Thyroid gland (tissue), 4 donors: ENCODE measurements at regions not wholly inside any gene's neighbourhood (a gene's known extent, or its start where the extent isn't known, plus 50 kb on each side); places are given as distances from the start of the nearest gene placed in this dataset.

Source experiments
- DNase-seq, 2 donors: peaks; one replicate each; pipeline ENCODE4 v3.0.0-alpha.2; 2019
- H3K27ac ChIP-seq, 3 donors: fragments of 200-600 bp; sonication (generic); 1 replicate in 2 of 3; 2 replicates in 1 of 3; pipeline ENCODE4 v1.5.1; 2016 to 2019; ENCODE audit warnings: mild to moderate bottlenecking in 1 of 3, moderate library complexity in 1 of 3
- H3K27me3 ChIP-seq: fragments of 200-600 bp; sonication (generic); one replicate; pipeline ENCODE4 v1.5.1; 2019
- H3K36me3 ChIP-seq, 2 donors: fragments of 200-600 bp; sonication (generic); one replicate each; pipeline ENCODE4 v1.5.1; 2016 to 2019
- H3K4me1 ChIP-seq, 2 donors: fragments of 200-600 bp; sonication (generic); one replicate each; pipeline ENCODE4 v1.5.1; 2017 to 2019
- H3K4me3 ChIP-seq, 3 donors: fragments of 200-600 bp; sonication (generic); replicated peaks in 1 of 3; 1 replicate in 2 of 3; 2 replicates in 1 of 3; pipeline ENCODE4 v1.5.1; 2016; ENCODE audit warnings: mild to moderate bottlenecking in 1 of 3
- H3K9me3 ChIP-seq: fragments of 200-600 bp; sonication (generic); one replicate; pipeline ENCODE4 v1.5.1; 2017
- POLR2A ChIP-seq, 2 donors: fragments of 450-650 bp; IDR thresholded peaks; one replicate each; pipeline ENCODE4 v1.6.1; 2017; ENCODE audit warnings: antibody characterized with exemption in 2 of 2, mild to moderate bottlenecking in 2 of 2, moderate library complexity in 1 of 2
- WGBS, 2 donors: methylation state at CpG; one replicate each; pipeline ENCODE4 v1.1.5; 2017; 5-methylcytosine and 5-hydroxymethylcytosine counted together
- intact Hi-C: fragments of 100-400 bp; cut with DNase I; formaldehyde crosslinking; loops from one replicate; pipeline ENCODE4 v1.15.1; 2023
- TF ChIP-seq, protein P1 (sequence below), 6 experiments: fragments of 200-600 bp in 3 of 6; fragments of 450-650 bp in 3 of 6; sonication (generic) in 3 of 6; IDR thresholded peaks; one replicate each; pipeline ENCODE4 v1.5.1; 2016 to 2019; ENCODE audit warnings: antibody characterized with exemption in 6 of 6, mild to moderate bottlenecking in 2 of 6, inconsistent platforms in 1 of 6, moderate library complexity in 1 of 6

DNA sequence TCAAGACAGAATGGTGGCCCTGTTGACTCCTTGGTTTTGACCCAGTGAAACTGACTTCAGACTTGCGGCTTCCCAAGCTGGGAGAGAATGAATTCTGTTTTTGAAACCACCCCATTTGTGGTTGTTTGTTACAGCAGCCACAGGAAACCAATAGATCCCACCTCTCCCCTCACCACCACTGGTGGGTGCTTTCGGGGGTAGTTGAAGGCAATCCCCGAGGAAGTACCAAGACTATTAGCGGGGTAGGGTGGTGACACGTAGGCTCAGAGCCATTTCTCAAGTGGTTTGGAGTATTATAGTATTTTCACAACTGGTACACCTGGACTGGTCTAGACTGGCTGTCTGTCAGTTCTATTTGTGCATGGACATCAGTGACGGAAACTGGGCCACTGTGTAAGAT lies 189.1 kb upstream of the RBPJ start:
- H3K9me3 ChIP-seq = no peaks in the 10 kb centered on the region
- intact Hi-C loops = no loop called here
- H3K36me3 ChIP-seq = no peaks in the 10 kb centered on the region
- no peak overlapping the region for H3K4me3 ChIP-seq
- no peak for TF ChIP-seq POLR2A (IDR thresholded peaks at IDR 0.05)
- TF ChIP-seq, protein P1, sequence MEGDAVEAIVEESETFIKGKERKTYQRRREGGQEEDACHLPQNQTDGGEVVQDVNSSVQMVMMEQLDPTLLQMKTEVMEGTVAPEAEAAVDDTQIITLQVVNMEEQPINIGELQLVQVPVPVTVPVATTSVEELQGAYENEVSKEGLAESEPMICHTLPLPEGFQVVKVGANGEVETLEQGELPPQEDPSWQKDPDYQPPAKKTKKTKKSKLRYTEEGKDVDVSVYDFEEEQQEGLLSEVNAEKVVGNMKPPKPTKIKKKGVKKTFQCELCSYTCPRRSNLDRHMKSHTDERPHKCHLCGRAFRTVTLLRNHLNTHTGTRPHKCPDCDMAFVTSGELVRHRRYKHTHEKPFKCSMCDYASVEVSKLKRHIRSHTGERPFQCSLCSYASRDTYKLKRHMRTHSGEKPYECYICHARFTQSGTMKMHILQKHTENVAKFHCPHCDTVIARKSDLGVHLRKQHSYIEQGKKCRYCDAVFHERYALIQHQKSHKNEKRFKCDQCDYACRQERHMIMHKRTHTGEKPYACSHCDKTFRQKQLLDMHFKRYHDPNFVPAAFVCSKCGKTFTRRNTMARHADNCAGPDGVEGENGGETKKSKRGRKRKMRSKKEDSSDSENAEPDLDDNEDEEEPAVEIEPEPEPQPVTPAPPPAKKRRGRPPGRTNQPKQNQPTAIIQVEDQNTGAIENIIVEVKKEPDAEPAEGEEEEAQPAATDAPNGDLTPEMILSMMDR (IDR thresholded peaks at IDR 0.05) = no peak
- no peak overlapping the region for H3K27ac ChIP-seq
- DNase-seq = no peak
- H3K4me1 ChIP-seq = no peaks in the 10 kb centered on the region
- 77% methylated on average over 6 of the region's 6 CpGs for whole genome bisulfite sequencing, 2 donors
- no peaks in the 10 kb centered on the region for H3K27me3 ChIP-seq

DNA sequence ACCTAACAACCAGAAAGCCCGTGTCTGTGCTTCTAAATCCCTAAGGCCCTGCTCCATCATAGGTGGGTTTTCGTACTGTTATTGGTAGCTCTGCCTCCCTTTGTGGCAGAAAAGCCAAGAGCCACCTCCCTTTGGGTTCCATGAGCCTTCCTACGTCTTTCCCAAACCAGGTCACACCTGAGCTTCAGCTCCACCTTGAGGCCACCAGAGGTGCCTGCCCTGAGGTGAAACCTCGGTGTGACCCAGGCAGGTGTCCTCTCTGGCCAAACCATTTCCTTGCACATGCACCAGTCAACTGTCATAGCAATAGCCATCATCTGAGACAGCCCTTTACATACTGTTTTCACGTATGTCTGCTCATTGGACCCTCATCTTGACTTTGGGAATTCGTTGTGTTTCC lies 188.0 kb upstream of the RBPJ start:
- TF ChIP-seq, protein P1 (IDR thresholded peaks at IDR 0.05) = peak in 1 of 6 experiments; percentile 6
- no peak for TF ChIP-seq POLR2A (IDR thresholded peaks at IDR 0.05)
- H3K27me3 ChIP-seq = no peaks in the 10 kb centered on the region
- no peaks in the 10 kb centered on the region for H3K4me1 ChIP-seq
- no peak overlapping the region for H3K4me3 ChIP-seq
- H3K9me3 ChIP-seq = no peaks in the 10 kb centered on the region
- no peak for DNase-seq
- no peaks in the 10 kb centered on the region for H3K36me3 ChIP-seq
- intact Hi-C loops = no loop called here
- H3K27ac ChIP-seq = no peak overlapping the region
- WGBS, 2 donors = 90 to 92% methylated on average over 6 of the region's 6 CpGs

DNA sequence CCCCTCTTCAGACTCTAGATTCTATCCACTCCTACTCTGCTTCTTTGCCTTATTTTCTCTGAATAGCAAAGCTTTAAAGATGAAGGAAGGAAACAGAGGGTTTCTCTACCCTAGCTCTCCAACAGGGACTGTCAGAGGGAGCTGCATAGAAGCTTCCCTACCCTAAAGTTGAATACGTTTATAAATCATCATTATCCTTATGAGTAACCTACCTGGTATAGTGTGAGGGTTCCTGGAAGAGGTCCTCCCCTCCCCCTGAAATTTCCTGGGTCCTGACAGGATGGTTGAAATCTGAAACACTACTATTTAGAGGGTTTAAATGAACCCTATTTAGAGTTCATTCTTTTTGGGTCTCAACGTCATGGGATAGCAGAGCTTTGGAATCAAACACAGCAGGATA lies 187.0 kb upstream of the RBPJ start:
- 89 to 98% methylated on average over 2 of the region's 2 CpGs for WGBS, 2 donors
- Histone ChIP-seq H3K27me3 (no peaks in the 10 kb centered on the region), H3K27ac (no peak overlapping the region), H3K4me3 (no peak overlapping the region), H3K4me1 (no peaks in the 10 kb centered on the region), H3K36me3 (no peaks in the 10 kb centered on the region), H3K9me3 (no peaks in the 10 kb centered on the region)
- DNase-seq = no peak
- TF ChIP-seq POLR2A (IDR thresholded peaks at IDR 0.05) = no peak
- TF ChIP-seq, protein P1 (IDR thresholded peaks at IDR 0.05) = no peak
- intact Hi-C loops = no loop called here

DNA sequence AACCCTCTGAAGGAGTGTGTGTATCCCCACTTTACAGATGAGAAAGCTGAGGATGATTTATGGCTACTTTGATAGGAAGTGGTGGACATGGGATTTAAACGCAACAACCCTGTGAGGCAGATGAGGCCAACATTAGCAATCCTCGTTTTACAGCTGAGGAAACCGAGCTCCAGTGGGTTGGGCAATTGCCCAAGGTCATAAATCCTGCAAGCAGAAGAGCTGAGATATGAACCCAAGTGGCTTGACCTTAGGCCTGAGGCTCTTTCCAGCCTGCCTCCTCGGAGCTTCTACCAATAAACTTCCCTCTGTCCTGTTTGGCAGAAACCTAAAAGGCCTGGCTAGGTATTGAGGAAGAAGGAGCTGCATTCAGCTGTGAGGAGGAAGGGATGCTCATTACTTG lies 185.5 kb upstream of the RBPJ start:
- no peaks in the 10 kb centered on the region for H3K9me3 ChIP-seq
- DNase-seq = no peak
- H3K27me3 ChIP-seq = no peaks in the 10 kb centered on the region
- H3K27ac ChIP-seq = no peak overlapping the region
- no peaks in the 10 kb centered on the region for H3K36me3 ChIP-seq
- 86 to 91% methylated on average over 4 of the region's 4 CpGs for WGBS, 2 donors
- intact Hi-C loops = no loop called here
- TF ChIP-seq POLR2A (IDR thresholded peaks at IDR 0.05) = no peak
- no peaks in the 10 kb centered on the region for H3K4me1 ChIP-seq
- H3K4me3 ChIP-seq = no peak overlapping the region

GRCh38 chr4:26136615-26137014 lies 184.2 kb upstream of the RBPJ start:
- Histone ChIP-seq H3K27ac (no peak overlapping the region), H3K36me3 (no peaks in the 10 kb centered on the region), H3K27me3 (no peaks in the 10 kb centered on the region), H3K4me1 (no peaks in the 10 kb centered on the region), H3K4me3 (no peak overlapping the region), H3K9me3 (no peaks in the 10 kb centered on the region)
- 88 to 89% methylated on average over 2 of the region's 2 CpGs for WGBS, 2 donors
- intact Hi-C loops = no loop called here
- TF ChIP-seq POLR2A (IDR thresholded peaks at IDR 0.05) = no peak
- TF ChIP-seq, protein P1 (IDR thresholded peaks at IDR 0.05) = no peak
- DNase-seq = no peak

- WGBS, 2 donors = 96 to 98% methylated on average over 5 of the region's 5 CpGs
Measured at GRCh38 chr4:26137288-26137687, 183.5 kb upstream of the RBPJ start.

More at GRCh38 chr4:26137288-26137687, 183.5 kb upstream of the RBPJ start:
- Histone ChIP-seq H3K27me3 (no peaks in the 10 kb centered on the region), H3K4me1 (no peaks in the 10 kb centered on the region), H3K9me3 (no peaks in the 10 kb centered on the region), H3K36me3 (no peaks in the 10 kb centered on the region), H3K27ac (no peak overlapping the region), H3K4me3 (no peak overlapping the region)
- intact Hi-C loops = no loop called here
- DNase-seq = no peak
- TF ChIP-seq POLR2A (IDR thresholded peaks at IDR 0.05) = no peak
- TF ChIP-seq, protein P1 (IDR thresholded peaks at IDR 0.05) = no peak
